ENCODE measurements at regions not wholly inside any gene's neighbourhood (a gene's known extent, or its start where the extent isn't known, plus 50 kb on each side); places are given as distances from the start of the nearest gene placed in this dataset.

GRCh38 chr6:105882121-105882803 is 203.9 kb upstream of the PRDM1 start:
- no peaks in the 10 kb centered on the region for H3F3A ChIP-seq (ENCODE audit: low read depth)
- H3K4me2 ChIP-seq, result no peak overlapping the region
- H3K9me3 Mint-ChIP-seq, result no peaks in the 10 kb centered on the region
- peaks cover 3% of the 10 kb centered on the region for H3K4me1 Mint-ChIP-seq
- H3K27me3 ChIP-seq, result no peaks in the 10 kb centered on the region
- H3K79me2 ChIP-seq (ENCODE audit: low read depth), result no peaks in the 10 kb centered on the region
- no peak overlapping the region for H2AFZ ChIP-seq (replicated peaks)
- no peak overlapping the region for H3K4me3 Mint-ChIP-seq
- H3K4me3 ChIP-seq, result no peak overlapping the region
- no peaks in the 10 kb centered on the region for H4K20me1 ChIP-seq (ENCODE audit: low read depth)
- H3K9me3 ChIP-seq (ENCODE audit: low read depth), result no peaks in the 10 kb centered on the region
- H3K4me1 ChIP-seq, result no peaks in the 10 kb centered on the region
- H3K27ac Mint-ChIP-seq, result no peak overlapping the region
- TF ChIP-seq EZH2phosphoT487 (IDR thresholded peaks at IDR 0.05) (no peak), EZH2 (IDR thresholded peaks at IDR 0.05) (no peak)
- TF ChIP-seq, protein P1, sequence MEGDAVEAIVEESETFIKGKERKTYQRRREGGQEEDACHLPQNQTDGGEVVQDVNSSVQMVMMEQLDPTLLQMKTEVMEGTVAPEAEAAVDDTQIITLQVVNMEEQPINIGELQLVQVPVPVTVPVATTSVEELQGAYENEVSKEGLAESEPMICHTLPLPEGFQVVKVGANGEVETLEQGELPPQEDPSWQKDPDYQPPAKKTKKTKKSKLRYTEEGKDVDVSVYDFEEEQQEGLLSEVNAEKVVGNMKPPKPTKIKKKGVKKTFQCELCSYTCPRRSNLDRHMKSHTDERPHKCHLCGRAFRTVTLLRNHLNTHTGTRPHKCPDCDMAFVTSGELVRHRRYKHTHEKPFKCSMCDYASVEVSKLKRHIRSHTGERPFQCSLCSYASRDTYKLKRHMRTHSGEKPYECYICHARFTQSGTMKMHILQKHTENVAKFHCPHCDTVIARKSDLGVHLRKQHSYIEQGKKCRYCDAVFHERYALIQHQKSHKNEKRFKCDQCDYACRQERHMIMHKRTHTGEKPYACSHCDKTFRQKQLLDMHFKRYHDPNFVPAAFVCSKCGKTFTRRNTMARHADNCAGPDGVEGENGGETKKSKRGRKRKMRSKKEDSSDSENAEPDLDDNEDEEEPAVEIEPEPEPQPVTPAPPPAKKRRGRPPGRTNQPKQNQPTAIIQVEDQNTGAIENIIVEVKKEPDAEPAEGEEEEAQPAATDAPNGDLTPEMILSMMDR (IDR thresholded peaks at IDR 0.05), result no peak
- no peak for DNase-seq (ENCODE audit: low spot score)
- no peaks in the 10 kb centered on the region for H3K36me3 Mint-ChIP-seq
- peaks cover 5% of the 10 kb centered on the region for H3K27me3 Mint-ChIP-seq (ENCODE audit: insufficient read depth, low read depth)
- no peak overlapping the region for H3K27ac ChIP-seq
- H3K36me3 ChIP-seq, result no peaks in the 10 kb centered on the region
- H3K9ac ChIP-seq, result no peak overlapping the region

DNA sequence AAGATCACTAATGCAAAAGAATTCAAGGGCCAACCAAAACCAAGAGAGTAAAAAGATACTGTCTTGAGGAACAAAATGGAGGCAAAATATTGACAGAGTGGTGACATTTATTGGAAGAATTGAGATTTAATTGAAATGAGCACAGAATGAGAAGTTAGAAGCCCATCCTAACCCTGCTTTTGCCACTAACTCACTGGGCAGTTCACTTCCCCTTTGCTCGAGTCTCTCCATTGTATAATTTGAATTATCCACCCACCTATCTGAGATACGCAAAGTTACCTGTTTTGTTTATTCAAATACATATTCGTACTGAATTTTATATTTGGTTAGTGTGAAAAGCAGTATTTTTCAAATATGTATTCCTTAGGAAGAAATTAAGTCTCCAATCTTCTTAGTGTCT is 204.5 kb upstream of the PRDM1 start:
- Histone ChIP-seq H3K4me1 (no peaks in the 10 kb centered on the region), H3K4me3 (no peak overlapping the region), H4K20me1 (ENCODE audit: low read depth) (no peaks in the 10 kb centered on the region), H3K27ac (no peak overlapping the region), H3K4me2 (no peak overlapping the region), H3K9ac (no peak overlapping the region), H3K9me3 (ENCODE audit: low read depth) (no peaks in the 10 kb centered on the region), H3K27me3 (no peaks in the 10 kb centered on the region), H3K79me2 (ENCODE audit: low read depth) (no peaks in the 10 kb centered on the region), H3K36me3 (no peaks in the 10 kb centered on the region), H2AFZ (replicated peaks) (no peak overlapping the region), H3F3A (ENCODE audit: low read depth) (no peaks in the 10 kb centered on the region)
- TF ChIP-seq EZH2phosphoT487 (IDR thresholded peaks at IDR 0.05) (no peak), EZH2 (IDR thresholded peaks at IDR 0.05) (no peak)
- TF ChIP-seq, protein P1 (IDR thresholded peaks at IDR 0.05), result no peak
- Mint-ChIP-seq H3K36me3 (no peaks in the 10 kb centered on the region), H3K27me3 (ENCODE audit: insufficient read depth, low read depth) (peaks cover 5% of the 10 kb centered on the region), H3K27ac (no peak overlapping the region), H3K4me3 (no peak overlapping the region), H3K4me1 (peaks cover 5% of the 10 kb centered on the region), H3K9me3 (no peaks in the 10 kb centered on the region)
- no peak for DNase-seq (ENCODE audit: low spot score)

GRCh38 chr6:105880030-105880492 is 206.1 kb upstream of the PRDM1 start:
- H3K36me3 Mint-ChIP-seq, result no peaks in the 10 kb centered on the region
- Histone ChIP-seq H3F3A (ENCODE audit: low read depth) (no peaks in the 10 kb centered on the region), H3K4me1 (no peaks in the 10 kb centered on the region), H3K27ac (no peak overlapping the region), H3K27me3 (no peaks in the 10 kb centered on the region), H2AFZ (replicated peaks) (no peak overlapping the region), H3K79me2 (ENCODE audit: low read depth) (no peaks in the 10 kb centered on the region), H3K9me3 (ENCODE audit: low read depth) (no peaks in the 10 kb centered on the region), H4K20me1 (ENCODE audit: low read depth) (no peaks in the 10 kb centered on the region), H3K4me3 (no peak overlapping the region), H3K36me3 (no peaks in the 10 kb centered on the region), H3K9ac (no peak overlapping the region), H3K4me2 (no peak overlapping the region)
- H3K27ac Mint-ChIP-seq, result no peak overlapping the region
- H3K27me3 Mint-ChIP-seq (ENCODE audit: insufficient read depth, low read depth), result peaks cover 6% of the 10 kb centered on the region
- H3K9me3 Mint-ChIP-seq, result no peaks in the 10 kb centered on the region
- no peak for DNase-seq (ENCODE audit: low spot score)
- H3K4me1 Mint-ChIP-seq, result peaks cover 10% of the 10 kb centered on the region
- H3K4me3 Mint-ChIP-seq, result no peak overlapping the region
- TF ChIP-seq, protein P1 (IDR thresholded peaks at IDR 0.05), result no peak
- no peak for TF ChIP-seq EZH2 (IDR thresholded peaks at IDR 0.05)
- no peak for TF ChIP-seq EZH2phosphoT487 (IDR thresholded peaks at IDR 0.05)

Data from neural progenitor cell (in vitro differentiated cells).